Colonic mucosa (tissue), 4 donors: ENCODE measurements at regions not wholly inside any gene's neighbourhood (a gene's known extent, or its start where the extent isn't known, plus 50 kb on each side); places are given as distances from the start of the nearest gene placed in this dataset.

Experiments
- DNase-seq: peaks from one replicate; pipeline ENCODE4 v3.0.0-alpha.2; 2020
- H3K27ac ChIP-seq: fragments of 200-600 bp; one replicate; pipeline ENCODE4 v1.8.0; 2021
- H3K27me3 ChIP-seq: fragments of 200-600 bp; one replicate; pipeline ENCODE4 v1.8.0; 2021
- H3K36me3 ChIP-seq: fragments of 200-600 bp; one replicate; pipeline ENCODE4 v1.8.0; 2021
- H3K4me1 ChIP-seq: fragments of 200-600 bp; one replicate; pipeline ENCODE4 v1.8.0; 2021; ENCODE audit warnings: mild to moderate bottlenecking
- H3K4me3 ChIP-seq: fragments of 200-600 bp; one replicate; pipeline ENCODE4 v1.8.0; 2021
- H3K9ac ChIP-seq, 2 donors: one replicate each; pipeline ENCODE4 v1.7.0; 2013; ENCODE audit warnings: control low read depth in 2 of 2, low read depth in 2 of 2, low read length in 2 of 2
- H3K9me3 ChIP-seq: fragments of 200-600 bp; one replicate; pipeline ENCODE4 v1.8.0; 2021
- CTCF ChIP-seq: fragments of 200-600 bp; IDR thresholded peaks from one replicate; pipeline ENCODE4 v1.8.0; 2022; ENCODE audit warnings: antibody characterized with exemption, mild to moderate bottlenecking
- intact Hi-C: fragments of 100-400 bp; cut with DNase I; formaldehyde crosslinking; loops from one replicate; pipeline ENCODE4 v1.14.1; 2022
- donor health status: healthy.
- donor health status: DM: no; HTN: no; CAD: no.
- donor health status: DM: no; HTN: no; CAD: no.

- intact Hi-C loops, result no loop called here
- no peak for DNase-seq
- H3K9me3 ChIP-seq, result no peaks in the 10 kb centered on the region
- H3K9ac ChIP-seq, result no peak overlapping the region
- no peaks in the 10 kb centered on the region for H3K36me3 ChIP-seq
- H3K27ac ChIP-seq, result no peak overlapping the region
- H3K4me3 ChIP-seq, result no peak overlapping the region
- no peaks in the 10 kb centered on the region for H3K27me3 ChIP-seq
- H3K4me1 ChIP-seq, result no peaks in the 10 kb centered on the region
- no peak for TF ChIP-seq CTCF
Observed at GRCh38 chr2:117269574-117269973, 544.9 kb upstream of the DDX18 start.

- Histone ChIP-seq H3K9me3 (no peaks in the 10 kb centered on the region), H3K36me3 (no peaks in the 10 kb centered on the region), H3K4me1 (no peaks in the 10 kb centered on the region), H3K9ac (no peak overlapping the region), H3K27me3 (no peaks in the 10 kb centered on the region), H3K27ac (no peak overlapping the region), H3K4me3 (no peak overlapping the region)
- no peak for TF ChIP-seq CTCF
- no peak for DNase-seq
- intact Hi-C loops, result no loop called here
Observed at GRCh38 chr2:117271631-117272030, 542.9 kb upstream of the DDX18 start.

GRCh38 chr2:117273009-117273671 is 541.4 kb upstream of the DDX18 start:
- H3K9ac ChIP-seq, result no peak overlapping the region
- intact Hi-C loops, result no loop called here
- TF ChIP-seq CTCF, result no peak
- no peak overlapping the region for H3K4me3 ChIP-seq
- DNase-seq, result no peak
- H3K9me3 ChIP-seq, result no peaks in the 10 kb centered on the region
- H3K27me3 ChIP-seq, result no peaks in the 10 kb centered on the region
- H3K4me1 ChIP-seq, result no peaks in the 10 kb centered on the region
- H3K27ac ChIP-seq, result no peak overlapping the region
- no peaks in the 10 kb centered on the region for H3K36me3 ChIP-seq

- Histone ChIP-seq H3K4me1 (no peaks in the 10 kb centered on the region), H3K27ac (no peak overlapping the region), H3K4me3 (no peak overlapping the region), H3K27me3 (no peaks in the 10 kb centered on the region), H3K9ac (no peak overlapping the region), H3K9me3 (no peaks in the 10 kb centered on the region), H3K36me3 (no peaks in the 10 kb centered on the region)
- intact Hi-C loops, result no loop called here
- no peak for TF ChIP-seq CTCF
- no peak for DNase-seq
Observed at GRCh38 chr2:117293012-117293411, 521.5 kb upstream of the DDX18 start.

- Histone ChIP-seq H3K4me1 (no peaks in the 10 kb centered on the region), H3K27me3 (no peaks in the 10 kb centered on the region), H3K9ac (no peak overlapping the region), H3K36me3 (no peaks in the 10 kb centered on the region), H3K9me3 (no peaks in the 10 kb centered on the region), H3K27ac (no peak overlapping the region), H3K4me3 (no peak overlapping the region)
- TF ChIP-seq CTCF, result no peak
- intact Hi-C loops, result no loop called here
- DNase-seq, result no peak
Observed at GRCh38 chr2:117299451-117299850, 515.0 kb upstream of the DDX18 start.
